ENCODE measurements at regions not wholly inside any gene's neighbourhood (a gene's known extent, or its start where the extent isn't known, plus 50 kb on each side); places are given as distances from the start of the nearest gene placed in this dataset.

- H3K79me2 ChIP-seq (ENCODE audit: insufficient read depth, low read length): no peaks in the 10 kb centered on the region
- H3K9me2 ChIP-seq (ENCODE audit: low read depth, low read length): no peaks in the 10 kb centered on the region
- no peaks in the 10 kb centered on the region for H3K36me3 ChIP-seq (ENCODE audit: insufficient read depth, low read length)
- H4K20me1 ChIP-seq (ENCODE audit: insufficient read depth, low read length): no peaks in the 10 kb centered on the region
- no peak overlapping the region for H3K27ac ChIP-seq (ENCODE audit: low read depth, low read length, poor library complexity, severe bottlenecking)
- H3K4me1 ChIP-seq (ENCODE audit: insufficient read depth, low read length, severe bottlenecking): no peaks in the 10 kb centered on the region
- no peaks in the 10 kb centered on the region for H3K27me3 ChIP-seq (ENCODE audit: insufficient read depth, low read length)
- no peaks in the 10 kb centered on the region for H3F3A ChIP-seq (ENCODE audit: insufficient read depth, low read length)
- no peak overlapping the region for H3K9ac ChIP-seq (ENCODE audit: low read length)
- no peak overlapping the region for H3K4me2 ChIP-seq (ENCODE audit: low read length)
- H3K9me3 ChIP-seq (ENCODE audit: low read length): no peaks in the 10 kb centered on the region
- H3K4me3 ChIP-seq (ENCODE audit: low read depth, low read length, poor library complexity, severe bottlenecking): no peak overlapping the region
- TF ChIP-seq EZH2 (IDR thresholded peaks at IDR 0.05; ENCODE audit: borderline replicate concordance, low read length) (no peak), CTCF (IDR thresholded peaks at IDR 0.05; ENCODE audit: low read length) (no peak)
- no peak overlapping the region for H2AFZ ChIP-seq (ENCODE audit: low read length)
Measured at GRCh38 chr14:82604819-82605218, 1071.2 kb upstream of the SEL1L start.

- H3K27me3 ChIP-seq (ENCODE audit: insufficient read depth, low read length): no peaks in the 10 kb centered on the region
- no peak overlapping the region for H3K27ac ChIP-seq (ENCODE audit: low read depth, low read length, poor library complexity, severe bottlenecking)
- no peaks in the 10 kb centered on the region for H3K36me3 ChIP-seq (ENCODE audit: insufficient read depth, low read length)
- H3K9me3 ChIP-seq (ENCODE audit: low read length): no peaks in the 10 kb centered on the region
- no peaks in the 10 kb centered on the region for H3F3A ChIP-seq (ENCODE audit: insufficient read depth, low read length)
- no peaks in the 10 kb centered on the region for H3K79me2 ChIP-seq (ENCODE audit: insufficient read depth, low read length)
- no peaks in the 10 kb centered on the region for H4K20me1 ChIP-seq (ENCODE audit: insufficient read depth, low read length)
- H3K4me2 ChIP-seq (ENCODE audit: low read length): no peak overlapping the region
- H2AFZ ChIP-seq (ENCODE audit: low read length): no peak overlapping the region
- H3K9me2 ChIP-seq (ENCODE audit: low read depth, low read length): no peaks in the 10 kb centered on the region
- H3K9ac ChIP-seq (ENCODE audit: low read length): no peak overlapping the region
- TF ChIP-seq CTCF (IDR thresholded peaks at IDR 0.05; ENCODE audit: low read length): peak; percentile 32
- TF ChIP-seq EZH2 (IDR thresholded peaks at IDR 0.05; ENCODE audit: borderline replicate concordance, low read length): no peak
- H3K4me1 ChIP-seq (ENCODE audit: insufficient read depth, low read length, severe bottlenecking): no peaks in the 10 kb centered on the region
- H3K4me3 ChIP-seq (ENCODE audit: low read depth, low read length, poor library complexity, severe bottlenecking): no peak overlapping the region
Measured at GRCh38 chr14:82621881-82622450, 1088.3 kb upstream of the SEL1L start.

- Histone ChIP-seq H3K79me2 (ENCODE audit: insufficient read depth, low read length) (no peaks in the 10 kb centered on the region), H3K36me3 (ENCODE audit: insufficient read depth, low read length) (no peaks in the 10 kb centered on the region), H3K27me3 (ENCODE audit: insufficient read depth, low read length) (no peaks in the 10 kb centered on the region), H3K9me3 (ENCODE audit: low read length) (no peaks in the 10 kb centered on the region), H3K4me2 (ENCODE audit: low read length) (no peak overlapping the region), H3K4me3 (ENCODE audit: low read depth, low read length, poor library complexity, severe bottlenecking) (no peak overlapping the region), H2AFZ (ENCODE audit: low read length) (no peak overlapping the region), H3K27ac (ENCODE audit: low read depth, low read length, poor library complexity, severe bottlenecking) (no peak overlapping the region), H3K9me2 (ENCODE audit: low read depth, low read length) (no peaks in the 10 kb centered on the region), H3K4me1 (ENCODE audit: insufficient read depth, low read length, severe bottlenecking) (no peaks in the 10 kb centered on the region), H3K9ac (ENCODE audit: low read length) (no peak overlapping the region), H3F3A (ENCODE audit: insufficient read depth, low read length) (no peaks in the 10 kb centered on the region), H4K20me1 (ENCODE audit: insufficient read depth, low read length) (no peaks in the 10 kb centered on the region)
- TF ChIP-seq CTCF (IDR thresholded peaks at IDR 0.05; ENCODE audit: low read length) (no peak), EZH2 (IDR thresholded peaks at IDR 0.05; ENCODE audit: borderline replicate concordance, low read length) (no peak)
Measured at GRCh38 chr14:82626156-82627066, 1092.8 kb upstream of the SEL1L start.
